NOMO-1 treated with DMSO at 0.1 percent for 48 hours (cell line): ENCODE measurements at regions not wholly inside any gene's neighbourhood (a gene's known extent, or its start where the extent isn't known, plus 50 kb on each side); places are given as distances from the start of the nearest gene placed in this dataset.
"Not testable (repeated sequence)": the region's sequence is repeated elsewhere in the genome, so short reads cannot be mapped to it uniquely, and the experiment has no call there.

ENCODE experiments used
- DNase-seq: peaks from one replicate; lab custom pipeline; 2025; ENCODE audit not compliant: unreplicated experiment; lab: John Stamatoyannopoulos, UW

DNA sequence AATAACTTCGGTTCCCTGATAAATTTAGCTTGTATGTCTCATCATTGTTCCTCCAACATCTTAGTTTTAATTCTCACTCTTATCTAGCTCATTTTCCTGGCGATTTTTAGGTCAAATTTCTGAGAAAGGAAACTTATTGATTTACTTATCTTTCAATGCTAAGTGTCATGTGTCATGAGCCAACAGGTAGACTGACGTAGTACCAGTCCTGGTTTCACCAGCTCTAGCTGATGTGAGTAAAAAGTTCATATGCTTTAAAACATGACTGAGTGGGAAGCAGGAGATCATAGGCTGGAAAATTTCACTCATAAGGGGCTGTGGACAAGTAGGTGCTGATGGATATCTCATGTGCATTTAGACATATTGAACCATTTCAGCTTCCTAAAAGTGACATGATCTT lies 441.7 kb upstream of the NR3C2 start:
- no peak for DNase-seq

DNA sequence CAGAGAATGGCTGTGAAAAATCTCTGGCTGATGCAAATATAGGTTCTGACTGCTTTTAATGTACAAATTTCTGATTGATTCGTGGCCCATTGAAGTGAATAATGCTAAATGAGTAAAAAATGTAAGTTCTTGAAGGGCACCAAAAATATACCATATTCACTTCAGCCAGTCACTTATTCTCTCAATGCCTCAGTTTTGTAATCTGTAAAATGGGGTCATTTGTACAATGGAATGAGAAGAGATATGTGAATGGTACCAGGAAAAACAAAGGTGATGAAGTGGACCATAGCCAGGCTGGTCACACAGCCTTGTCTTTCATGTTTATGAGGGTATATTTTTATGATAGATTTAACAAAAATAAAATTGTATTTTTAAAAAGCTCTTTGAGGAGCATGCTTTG lies 441.2 kb upstream of the NR3C2 start:
- DNase-seq, result no peak

DNA sequence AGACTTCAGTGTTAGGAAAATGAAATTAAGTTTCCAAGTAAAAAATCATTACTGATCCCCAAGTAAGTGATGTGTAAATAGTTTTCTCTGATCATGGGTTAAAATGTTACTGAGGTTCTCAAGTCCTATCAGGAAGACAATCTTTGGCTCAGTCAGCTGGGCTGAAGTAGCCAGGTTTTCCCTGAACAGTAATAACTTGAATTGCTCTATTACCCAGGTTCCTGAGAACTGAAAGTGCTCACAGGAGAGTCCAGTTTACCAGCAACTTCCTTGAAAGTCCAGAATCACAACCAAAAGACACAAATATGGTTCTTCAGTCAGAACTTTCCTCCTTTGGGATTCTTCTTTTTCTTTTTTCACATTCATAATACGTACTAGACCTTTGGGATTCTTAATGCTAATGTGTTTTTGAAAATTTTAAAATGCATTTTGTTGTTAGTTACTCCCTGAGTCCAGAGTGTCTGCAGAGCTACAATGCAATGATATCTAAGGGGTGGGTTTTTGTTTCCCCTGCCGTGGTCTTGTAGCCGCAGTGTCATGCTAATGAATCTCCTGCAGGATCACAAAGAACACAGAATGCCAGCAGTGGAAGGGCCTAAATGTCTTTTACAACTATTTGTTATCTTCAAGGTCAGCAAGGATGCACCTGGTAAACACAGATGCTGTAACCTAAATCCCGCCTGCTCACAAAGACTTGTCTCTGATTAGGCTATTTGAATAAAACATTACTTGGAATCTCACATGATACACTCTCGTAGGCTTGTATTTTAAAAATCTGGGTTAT lies 439.8 kb upstream of the NR3C2 start:
- no peak for DNase-seq

DNA sequence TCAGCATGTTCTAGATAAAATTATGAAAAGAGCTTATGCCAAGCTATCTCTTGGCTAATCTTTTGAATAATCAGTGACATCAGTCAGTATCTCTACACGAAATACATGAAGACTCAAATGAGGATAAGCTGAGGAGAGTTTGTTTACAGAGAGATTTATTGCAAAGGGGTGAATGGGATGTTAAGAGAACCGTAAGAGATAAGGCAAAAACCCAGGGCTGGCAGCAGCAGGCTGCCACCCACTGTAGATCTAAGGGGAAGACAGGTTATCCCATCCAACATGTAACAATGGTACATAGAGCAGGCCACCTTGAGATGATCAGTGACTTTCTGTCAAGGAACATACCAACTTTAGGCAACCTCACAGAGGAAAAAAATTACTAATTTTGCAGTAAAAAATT lies 432.1 kb upstream of the NR3C2 start:
- DNase-seq, result no peak

DNA sequence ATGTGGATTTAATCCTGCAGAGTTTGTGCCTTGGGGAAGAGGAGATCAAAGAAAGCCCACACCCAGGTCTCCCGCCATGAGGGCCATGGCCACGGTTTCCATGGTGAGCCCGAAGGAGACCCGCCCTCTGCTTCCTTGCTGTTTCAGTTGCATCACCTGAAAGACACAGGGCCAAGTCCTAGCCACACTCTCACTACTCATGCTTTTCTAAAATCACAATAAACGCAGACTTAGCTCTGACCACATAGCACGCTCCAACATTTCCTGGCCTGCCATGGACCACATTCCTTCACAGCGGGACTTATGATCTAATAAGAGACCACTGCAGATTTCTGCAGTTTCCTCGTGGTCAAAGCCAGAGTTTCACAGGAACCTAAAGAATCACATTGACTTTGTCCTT lies 426.0 kb upstream of the NR3C2 start:
- no peak for DNase-seq

DNA sequence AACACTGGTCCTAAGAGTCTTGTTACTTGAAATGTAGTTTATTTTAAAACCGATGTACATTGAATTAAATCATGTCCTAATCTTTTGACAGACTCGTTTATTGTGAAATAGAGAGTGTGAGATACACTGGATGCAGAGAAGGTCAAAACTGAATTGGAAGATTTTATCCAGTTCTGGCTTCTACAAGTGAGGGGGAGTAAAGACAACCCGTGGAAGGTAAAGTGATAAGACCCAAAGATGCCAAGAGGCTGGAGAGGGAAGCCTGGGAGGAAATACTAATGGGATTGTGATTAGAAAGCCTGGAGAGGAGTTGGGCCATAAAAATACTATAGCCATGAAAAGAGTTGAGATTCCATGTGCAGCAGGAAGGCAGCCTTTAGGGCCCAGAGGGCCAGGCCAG lies 424.5 kb upstream of the NR3C2 start:
- DNase-seq, result no peak

DNA sequence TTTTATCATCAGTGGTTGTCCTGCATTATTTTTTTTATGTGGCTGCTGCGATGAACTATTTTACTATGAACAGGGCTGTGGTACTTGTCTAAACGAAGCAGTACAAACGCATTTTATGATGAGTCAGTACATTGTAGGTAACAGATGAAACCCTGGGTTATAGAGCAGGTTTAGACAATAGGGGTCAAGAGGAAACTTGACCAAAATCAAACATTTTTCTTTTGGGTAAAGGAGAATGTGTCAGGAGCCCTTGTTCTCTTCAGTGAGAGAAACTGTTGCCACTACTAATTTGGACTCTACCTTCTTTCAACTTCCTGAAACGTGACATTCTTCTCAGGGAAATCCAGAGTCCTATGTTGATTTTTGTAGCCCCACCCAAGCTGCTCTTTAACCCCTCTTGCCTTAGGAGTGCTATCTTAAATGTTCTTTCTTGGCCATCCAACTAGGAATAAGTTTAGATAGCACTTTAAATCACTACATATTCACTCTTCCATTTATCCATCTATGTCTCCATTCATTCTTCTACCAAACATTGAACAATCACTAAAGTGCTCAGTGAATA lies 415.8 kb upstream of the NR3C2 start:
- no peak for DNase-seq

DNA sequence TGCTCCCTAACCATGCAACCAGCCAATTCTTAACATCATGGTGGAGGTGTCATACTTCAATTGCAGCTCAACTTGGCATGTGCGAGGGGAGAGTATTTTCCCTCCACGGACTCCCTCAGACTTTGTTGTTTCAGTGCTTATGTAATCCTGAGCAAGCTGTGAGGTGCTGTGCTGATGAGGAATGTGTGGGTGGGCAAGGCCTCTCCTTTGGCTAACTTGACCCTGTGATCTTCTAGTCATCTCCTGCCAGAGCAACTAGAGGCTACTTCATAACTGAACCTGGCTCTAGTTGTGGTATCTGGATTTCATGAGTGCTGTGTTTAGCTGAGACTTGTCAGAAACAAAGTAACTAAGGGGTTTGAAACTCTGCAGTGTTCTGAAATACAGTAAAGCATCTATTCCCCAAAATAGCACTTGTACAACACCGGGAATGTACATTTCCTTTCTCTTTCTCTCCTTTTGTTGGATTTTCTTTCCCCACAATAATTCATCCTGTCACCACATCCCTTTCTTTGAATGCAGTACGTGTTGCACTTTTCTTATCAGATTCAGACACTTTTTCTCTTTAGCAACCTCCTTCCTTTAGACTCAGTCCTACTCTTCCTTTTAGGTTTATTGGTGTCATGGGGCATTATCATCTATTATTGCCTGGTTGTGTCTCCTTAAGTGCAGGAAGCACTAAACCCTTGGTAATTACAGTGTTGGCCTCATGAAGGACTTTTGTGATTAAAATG lies 415.2 kb upstream of the NR3C2 start:
- no peak for DNase-seq

DNA sequence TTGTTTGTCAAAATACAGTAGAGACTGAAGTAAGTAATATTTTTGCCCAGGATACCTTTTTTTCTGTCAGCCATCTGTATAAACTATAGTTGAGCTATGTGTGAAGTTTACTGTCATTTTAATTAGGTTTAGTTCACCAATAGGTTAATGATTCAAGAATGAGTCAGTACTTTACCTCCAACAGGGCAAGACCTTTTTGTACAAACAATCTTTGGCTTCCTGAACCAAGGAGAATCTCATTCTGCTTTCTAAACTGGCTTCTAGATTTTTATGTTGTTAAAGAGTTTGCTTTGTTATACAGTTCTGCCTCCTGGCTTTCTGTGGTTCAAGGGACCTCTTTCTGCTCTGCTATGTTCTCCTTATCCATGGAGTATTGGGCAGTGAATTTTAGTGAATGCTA lies 412.0 kb upstream of the NR3C2 start:
- DNase-seq, result no peak

DNA sequence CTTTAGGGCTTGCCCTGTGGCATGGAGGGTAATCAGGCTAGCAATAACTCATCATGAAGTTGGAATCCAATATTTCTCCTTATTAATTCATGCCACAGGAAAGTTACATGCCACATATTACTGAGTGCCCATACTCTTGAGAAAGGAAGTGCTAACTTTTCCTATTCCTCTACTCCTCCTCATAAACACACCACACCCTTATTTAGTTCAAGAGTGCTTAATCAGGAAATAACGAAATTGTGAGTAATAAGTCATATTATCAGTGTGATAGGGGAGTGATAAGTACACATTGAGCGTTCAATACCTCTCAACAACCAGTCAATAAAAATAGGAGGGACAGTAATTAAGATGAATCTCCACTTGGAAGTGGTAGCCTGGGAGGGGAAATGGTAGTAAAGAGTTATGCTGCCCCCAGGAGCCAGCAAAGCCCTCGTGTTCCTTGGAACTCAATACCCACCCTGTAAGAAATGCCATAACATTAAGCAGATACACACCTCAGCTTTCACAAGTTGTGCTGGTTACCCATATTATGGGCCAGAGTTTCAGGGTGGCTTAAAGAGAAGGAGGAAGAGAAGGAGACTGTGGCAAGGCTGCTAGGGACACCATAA lies 410.0 kb upstream of the NR3C2 start:
- DNase-seq, result no peak

DNA sequence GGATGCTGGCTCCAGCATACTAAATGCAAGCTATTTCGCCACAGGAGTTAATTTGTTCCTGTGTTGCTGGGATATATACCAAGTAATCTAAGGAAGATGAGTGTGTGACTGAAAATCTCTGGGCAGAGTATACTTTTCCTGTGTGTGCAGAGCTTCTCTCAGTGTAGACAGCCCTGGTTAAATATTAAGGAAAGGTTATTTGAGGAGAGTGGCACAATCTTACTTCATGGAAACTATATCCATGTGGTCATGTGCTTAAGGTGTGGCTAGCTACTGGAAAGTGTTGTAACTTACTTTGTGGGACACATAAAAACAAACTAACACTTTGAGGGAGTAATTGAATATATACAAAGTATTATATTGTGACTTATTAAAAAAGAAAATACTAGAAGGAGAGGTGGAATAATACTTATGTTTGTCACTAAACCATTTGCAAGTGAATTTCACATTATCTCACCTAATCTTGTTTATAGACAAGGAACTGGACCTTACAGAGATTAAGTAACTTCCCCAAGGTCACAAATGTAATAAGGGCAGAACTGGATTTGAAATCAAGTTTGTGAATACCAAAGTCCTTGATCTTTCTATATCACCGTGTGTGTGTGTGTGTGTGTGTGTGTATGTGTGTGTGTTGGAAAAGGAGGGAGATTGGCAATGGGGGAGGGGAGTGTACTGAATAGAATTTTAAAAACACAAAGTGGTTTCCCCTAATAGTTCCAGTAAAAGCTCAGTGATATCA lies 408.2 kb upstream of the NR3C2 start:
- DNase-seq, result no peak

DNA sequence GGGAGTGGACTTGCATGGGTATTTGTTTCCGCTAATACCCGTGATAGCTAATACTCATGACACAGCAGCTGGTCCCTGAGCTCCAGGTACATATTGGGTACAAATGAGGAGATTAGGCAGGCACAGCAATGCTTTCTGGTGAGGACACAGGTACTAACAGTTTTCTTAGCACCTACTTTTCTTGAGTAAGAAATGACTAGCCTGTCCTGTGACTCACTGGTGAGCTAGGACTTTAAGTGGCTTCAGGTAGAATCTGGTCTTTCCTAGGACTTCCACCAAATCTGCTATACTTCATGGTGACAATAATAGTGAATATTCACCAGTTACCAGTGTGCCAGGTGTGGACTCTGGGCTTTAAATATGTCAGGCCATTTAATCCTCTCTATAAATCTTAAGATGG lies 407.4 kb upstream of the NR3C2 start:
- no peak for DNase-seq

DNA sequence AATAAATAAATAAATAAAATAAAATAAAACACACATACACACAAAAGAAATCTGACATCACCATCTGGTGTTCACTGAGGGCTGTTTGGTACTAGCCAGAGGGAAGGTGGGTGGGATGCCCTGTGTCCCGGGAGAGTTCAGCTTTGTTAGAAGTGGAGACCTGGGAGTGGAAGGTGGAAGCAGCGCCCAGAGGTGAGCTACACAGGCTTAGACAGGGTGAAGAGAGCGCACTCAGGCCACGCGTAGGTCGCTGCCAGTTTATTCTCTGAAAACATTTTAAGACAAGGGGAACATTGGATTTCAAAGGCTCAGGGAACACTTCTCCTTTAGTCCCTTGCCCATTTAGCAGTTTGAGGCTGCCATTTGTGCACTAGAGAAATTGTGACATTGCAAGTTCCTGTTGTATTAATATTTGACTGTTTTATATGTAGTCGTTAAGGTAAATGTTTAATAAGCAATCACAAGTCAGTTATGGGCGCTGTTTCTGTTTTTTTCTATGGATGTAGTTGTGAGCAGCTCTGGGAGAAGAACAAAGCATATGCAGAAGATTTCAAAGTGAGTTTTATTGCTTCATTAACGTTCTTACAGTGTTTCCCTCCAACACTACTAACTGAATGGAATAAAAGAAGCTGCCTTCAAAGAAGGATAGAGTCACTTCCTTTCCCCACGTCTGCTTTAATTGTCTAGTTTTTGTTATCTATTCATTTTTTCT lies 405.5 kb upstream of the NR3C2 start:
- no peak for DNase-seq

DNA sequence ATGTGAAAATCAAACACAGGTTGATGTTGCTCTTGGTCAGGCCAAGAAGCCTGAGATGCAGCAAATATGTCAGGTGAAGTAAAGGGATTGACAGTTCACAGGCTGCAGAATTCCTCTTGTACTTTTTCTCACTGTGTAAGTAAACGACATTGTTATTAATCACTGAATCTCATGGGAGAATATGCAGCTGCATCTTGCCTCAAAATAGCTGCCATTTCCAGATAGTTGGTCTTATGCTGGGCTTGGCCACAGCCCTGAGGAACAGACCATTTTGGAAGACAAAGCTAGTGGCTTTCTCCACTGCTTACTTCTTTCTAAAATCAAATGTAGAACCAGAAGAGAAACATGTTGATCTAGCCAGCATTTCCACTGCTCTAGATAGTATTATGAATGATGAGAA lies 403.4 kb upstream of the NR3C2 start:
- no peak for DNase-seq

DNA sequence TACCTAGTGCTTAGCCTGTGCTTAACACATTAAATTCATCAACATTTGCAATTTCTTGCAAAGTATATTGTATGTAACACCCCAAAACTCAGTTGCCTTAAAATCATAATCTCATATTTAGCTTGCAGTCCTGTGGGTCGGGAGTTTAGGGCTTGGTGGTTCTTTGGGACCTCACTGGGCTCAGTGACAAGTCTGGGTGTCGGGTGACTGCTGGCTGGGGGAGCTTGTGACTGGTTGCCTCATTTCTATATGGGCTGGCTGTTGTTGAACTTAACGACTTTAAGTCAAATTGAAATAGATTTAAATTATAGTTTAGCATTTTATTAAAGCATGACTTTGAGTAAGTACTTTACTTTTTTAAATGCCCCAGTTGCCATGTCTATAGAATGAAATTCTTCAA lies 401.4 kb upstream of the NR3C2 start:
- DNase-seq, result no peak

DNA sequence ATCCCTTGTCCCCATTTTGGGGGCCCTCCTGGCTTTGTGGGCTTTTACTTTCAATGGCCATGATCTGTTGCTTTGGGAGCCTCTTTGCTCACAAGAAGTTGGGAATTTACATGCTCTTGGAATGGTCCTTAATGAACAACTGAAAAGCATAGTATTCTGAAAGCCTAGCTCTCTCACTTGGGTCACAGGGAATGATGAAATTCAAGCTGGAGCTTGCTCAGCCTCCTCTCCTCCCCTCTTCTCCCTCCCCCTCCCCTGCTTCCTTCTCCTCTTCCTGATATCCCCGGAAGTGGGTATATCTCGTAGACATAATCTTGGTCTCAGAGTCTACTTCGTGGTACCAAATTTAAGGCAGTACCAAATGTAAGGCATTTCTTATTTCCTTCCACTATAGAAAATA lies 400.6 kb upstream of the NR3C2 start:
- DNase-seq, result no peak

DNA sequence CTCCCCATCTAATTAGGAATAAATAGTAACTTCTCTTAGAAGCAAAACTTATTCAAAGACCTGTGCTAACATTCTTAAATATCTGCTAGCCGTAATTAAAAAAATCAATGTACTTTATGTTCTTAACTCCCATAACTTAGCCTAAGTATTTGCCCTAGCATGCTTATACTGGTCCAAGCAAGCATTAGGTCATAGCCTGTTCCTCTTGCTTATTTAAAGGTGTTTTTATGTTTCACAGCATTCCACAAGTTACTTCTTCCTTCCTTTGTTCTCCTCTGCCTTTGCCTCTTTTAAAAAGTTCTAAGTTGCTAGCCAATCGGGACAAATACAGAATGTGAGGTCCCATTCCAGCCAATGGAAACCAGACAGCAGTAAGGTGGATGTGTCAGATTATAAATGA lies 395.4 kb upstream of the NR3C2 start:
- DNase-seq, result not testable (repeated sequence)

DNA sequence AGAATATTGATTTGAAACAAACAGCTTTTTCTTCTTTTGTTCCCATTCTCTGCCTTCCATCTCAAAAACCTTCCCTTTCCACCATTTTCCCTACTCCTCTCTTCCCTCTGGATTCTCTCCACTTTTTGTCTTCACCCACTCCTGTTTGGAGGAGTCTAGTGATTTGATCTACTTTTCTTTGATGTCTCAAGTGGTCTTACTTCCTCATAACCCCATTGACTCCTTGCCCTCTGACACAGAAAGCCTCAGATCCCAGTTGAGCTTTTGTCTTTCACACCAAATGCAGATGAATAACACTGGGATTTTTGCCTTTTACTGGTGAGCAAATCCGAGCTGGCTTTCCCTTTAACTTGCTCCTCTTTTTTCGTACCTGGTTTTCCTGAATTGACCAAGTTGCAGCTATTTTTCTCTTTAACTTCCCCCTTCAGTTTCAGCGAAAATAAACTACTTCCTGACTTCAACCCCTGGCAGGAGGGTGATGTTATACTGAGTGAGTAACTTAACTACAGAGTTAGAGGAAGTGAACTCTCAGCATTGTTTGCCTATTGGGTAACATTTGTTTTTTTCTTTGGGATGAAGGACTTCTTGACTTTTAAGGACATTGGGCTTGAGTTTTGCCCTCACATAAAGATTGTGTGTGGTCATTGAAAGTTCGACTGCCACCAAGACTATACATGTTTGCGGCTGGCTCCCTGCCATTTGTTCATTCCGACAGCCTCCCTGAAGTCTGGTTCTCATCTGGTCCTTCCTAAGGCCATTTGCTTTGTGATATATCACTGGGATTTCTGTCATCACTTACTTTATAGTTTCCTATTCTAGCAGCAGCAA lies 392.8 kb upstream of the NR3C2 start:
- peak; percentile 70 for DNase-seq

DNA sequence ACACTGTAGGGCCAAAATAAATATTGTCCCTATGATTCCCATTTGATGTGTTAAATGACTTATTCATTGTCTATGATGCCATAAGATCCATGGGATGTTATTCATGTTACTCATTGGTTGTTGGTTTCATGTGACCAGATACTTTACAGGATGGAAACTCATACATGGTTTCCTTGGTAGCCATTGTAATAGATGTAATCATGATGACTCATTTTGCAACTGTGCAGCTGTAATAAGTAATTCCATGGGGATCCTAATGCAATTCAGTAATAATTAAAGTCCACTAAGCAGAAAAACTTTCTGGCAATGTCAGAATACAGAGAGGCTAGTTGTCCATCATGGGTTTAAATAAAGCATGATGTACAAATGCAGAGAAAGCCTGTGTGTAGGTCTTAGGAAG lies 389.7 kb upstream of the NR3C2 start:
- DNase-seq, result no peak

DNA sequence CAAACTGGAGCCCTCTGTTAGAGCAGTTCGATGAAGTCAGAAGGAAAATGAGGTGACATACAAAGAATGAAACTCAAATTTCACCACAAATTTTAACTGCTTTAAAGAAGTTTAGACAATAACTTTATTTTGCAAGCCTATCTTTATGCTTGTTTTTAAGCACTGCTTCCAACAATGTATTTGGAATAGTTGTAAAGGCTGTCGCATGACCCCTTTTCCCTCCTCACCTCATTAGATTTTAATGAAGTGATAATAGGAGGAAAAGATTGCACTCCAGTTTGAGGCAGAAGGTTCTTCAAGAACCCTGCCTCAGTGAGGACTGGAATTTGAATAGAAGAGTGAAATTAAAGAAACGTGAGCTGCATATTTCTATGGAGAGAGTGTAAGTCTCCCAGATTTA lies 386.1 kb upstream of the NR3C2 start:
- no peak for DNase-seq
